Ishikawa (cell line): ENCODE measurements at regions not wholly inside any gene's neighbourhood (a gene's known extent, or its start where the extent isn't known, plus 50 kb on each side); places are given as distances from the start of the nearest gene placed in this dataset.

ENCODE experiments used
- CEBPB ChIP-seq: IDR thresholded peaks from 2 replicates; pipeline ENCODE4 v1.6.1; 2012
- CREB1 ChIP-seq: IDR thresholded peaks from 2 replicates; pipeline ENCODE4 v1.6.1; 2012; ENCODE audit warnings: low read depth
- EP300 ChIP-seq: IDR thresholded peaks from 2 replicates; pipeline ENCODE4 v1.6.1; 2012; ENCODE audit warnings: borderline replicate concordance
- FOXM1 ChIP-seq: IDR thresholded peaks from 2 replicates; pipeline ENCODE4 v1.6.1; 2012; ENCODE audit warnings: low read depth, borderline replicate concordance
- RAD21 ChIP-seq: IDR thresholded peaks from 2 replicates; pipeline ENCODE4 v1.6.1; 2012; ENCODE audit warnings: low read depth
- YY1 ChIP-seq: IDR thresholded peaks from 2 replicates; pipeline ENCODE4 v1.6.1; 2012; ENCODE audit warnings: low read depth
- ZBTB7A ChIP-seq: IDR thresholded peaks from 2 replicates; pipeline ENCODE4 v1.6.1; 2012; ENCODE audit warnings: low read depth
- TF ChIP-seq, protein P1 (sequence below): IDR thresholded peaks from 2 replicates; pipeline ENCODE4 v1.6.1; 2012; ENCODE audit warnings: low read depth, mild to moderate bottlenecking

DNA sequence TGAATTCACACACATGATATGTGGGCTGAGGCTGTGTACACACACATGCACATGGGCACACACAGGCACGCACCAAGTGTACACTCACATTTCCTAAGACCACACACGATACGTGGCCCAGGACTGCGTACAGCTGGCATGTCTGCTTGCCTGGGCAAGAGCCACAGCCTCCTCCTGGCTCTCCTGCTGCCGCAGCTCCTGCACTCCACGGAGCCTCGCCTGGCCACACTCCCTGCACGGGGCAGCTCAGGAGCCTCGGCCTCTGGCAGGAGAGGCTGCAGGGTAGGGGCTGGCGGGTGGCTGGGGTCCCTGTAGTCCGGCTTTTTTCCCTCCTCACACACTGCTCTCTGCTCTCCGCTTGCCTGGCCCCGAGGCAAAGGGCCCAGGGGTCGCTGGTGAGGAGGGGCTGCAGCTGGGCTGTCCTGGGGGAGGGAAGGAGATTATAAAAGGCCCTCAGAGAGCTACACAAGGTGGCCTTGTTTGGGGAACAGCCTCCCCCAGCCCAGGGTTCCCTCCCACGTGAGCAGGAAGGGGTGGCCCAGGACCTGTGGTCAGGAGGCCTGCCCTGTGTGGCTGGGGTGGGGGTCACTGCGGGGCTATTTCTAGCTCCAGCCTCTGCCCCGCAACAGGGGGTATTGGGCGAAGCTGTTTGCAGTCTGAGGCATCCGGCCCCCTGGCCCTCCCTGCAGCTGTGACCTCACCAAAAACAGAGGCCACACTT is 89.0 kb upstream of the SFSWAP start:
- TF ChIP-seq FOXM1 (no peak), EP300 (no peak), ZBTB7A (no peak), RAD21 (no peak), CREB1 (no peak), CEBPB (no peak), YY1 (no peak)
- TF ChIP-seq, protein P1, sequence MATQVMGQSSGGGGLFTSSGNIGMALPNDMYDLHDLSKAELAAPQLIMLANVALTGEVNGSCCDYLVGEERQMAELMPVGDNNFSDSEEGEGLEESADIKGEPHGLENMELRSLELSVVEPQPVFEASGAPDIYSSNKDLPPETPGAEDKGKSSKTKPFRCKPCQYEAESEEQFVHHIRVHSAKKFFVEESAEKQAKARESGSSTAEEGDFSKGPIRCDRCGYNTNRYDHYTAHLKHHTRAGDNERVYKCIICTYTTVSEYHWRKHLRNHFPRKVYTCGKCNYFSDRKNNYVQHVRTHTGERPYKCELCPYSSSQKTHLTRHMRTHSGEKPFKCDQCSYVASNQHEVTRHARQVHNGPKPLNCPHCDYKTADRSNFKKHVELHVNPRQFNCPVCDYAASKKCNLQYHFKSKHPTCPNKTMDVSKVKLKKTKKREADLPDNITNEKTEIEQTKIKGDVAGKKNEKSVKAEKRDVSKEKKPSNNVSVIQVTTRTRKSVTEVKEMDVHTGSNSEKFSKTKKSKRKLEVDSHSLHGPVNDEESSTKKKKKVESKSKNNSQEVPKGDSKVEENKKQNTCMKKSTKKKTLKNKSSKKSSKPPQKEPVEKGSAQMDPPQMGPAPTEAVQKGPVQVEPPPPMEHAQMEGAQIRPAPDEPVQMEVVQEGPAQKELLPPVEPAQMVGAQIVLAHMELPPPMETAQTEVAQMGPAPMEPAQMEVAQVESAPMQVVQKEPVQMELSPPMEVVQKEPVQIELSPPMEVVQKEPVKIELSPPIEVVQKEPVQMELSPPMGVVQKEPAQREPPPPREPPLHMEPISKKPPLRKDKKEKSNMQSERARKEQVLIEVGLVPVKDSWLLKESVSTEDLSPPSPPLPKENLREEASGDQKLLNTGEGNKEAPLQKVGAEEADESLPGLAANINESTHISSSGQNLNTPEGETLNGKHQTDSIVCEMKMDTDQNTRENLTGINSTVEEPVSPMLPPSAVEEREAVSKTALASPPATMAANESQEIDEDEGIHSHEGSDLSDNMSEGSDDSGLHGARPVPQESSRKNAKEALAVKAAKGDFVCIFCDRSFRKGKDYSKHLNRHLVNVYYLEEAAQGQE = no peak
